ENCODE measurements at regions not wholly inside any gene's neighbourhood (a gene's known extent, or its start where the extent isn't known, plus 50 kb on each side); places are given as distances from the start of the nearest gene placed in this dataset.

DNA sequence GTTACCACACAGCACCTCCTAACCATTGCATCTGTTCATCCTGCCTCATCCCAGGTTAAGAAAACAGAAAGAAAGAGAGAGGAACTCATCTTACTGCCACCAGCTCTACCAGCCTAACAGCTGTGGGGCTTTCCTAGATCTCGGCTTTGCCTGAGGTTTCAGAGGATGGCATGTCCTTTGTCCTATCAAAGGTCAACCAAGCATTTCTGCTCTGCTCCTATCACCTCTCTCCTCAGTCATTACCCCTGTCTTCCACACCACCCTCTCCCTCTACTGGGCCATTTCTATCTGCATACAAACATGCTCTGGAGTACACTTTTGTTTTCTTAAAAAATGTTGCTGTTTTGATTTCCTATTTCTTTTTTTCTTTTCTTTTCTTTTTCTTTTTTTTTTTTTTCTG, 393.3 kb downstream of the IRS2 start:
- DNase-seq, result no peak

- DNase-seq, result no peak
These were observed 396.0 kb downstream of the IRS2 start for GRCh38 chr13:109390391-109390790.

- DNase-seq, result no peak
These were observed 396.5 kb downstream of the IRS2 start for GRCh38 chr13:109389892-109390345.

DNA sequence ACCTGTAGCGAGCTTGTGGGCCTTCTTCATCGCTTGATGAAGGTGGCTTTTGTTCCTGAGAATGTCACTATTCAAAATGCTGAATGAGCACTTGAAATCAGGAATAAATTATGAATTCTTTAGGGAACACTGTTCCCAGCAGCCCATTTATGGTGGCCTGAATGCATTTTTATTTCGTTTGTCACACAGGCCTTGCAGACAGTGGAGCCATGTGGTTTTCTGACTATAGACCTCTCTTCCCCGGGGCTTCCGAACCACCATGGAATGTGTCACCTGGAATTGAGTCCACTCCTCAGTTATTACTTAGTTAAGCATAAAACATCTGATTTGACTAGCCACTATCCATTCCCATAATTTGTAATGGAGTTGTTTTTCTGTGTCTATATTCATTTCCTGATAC, 396.9 kb downstream of the IRS2 start:
- no peak for DNase-seq

GRCh38 chr13:109387471-109387870, 398.9 kb downstream of the IRS2 start:
- DNase-seq, result no peak

DNA sequence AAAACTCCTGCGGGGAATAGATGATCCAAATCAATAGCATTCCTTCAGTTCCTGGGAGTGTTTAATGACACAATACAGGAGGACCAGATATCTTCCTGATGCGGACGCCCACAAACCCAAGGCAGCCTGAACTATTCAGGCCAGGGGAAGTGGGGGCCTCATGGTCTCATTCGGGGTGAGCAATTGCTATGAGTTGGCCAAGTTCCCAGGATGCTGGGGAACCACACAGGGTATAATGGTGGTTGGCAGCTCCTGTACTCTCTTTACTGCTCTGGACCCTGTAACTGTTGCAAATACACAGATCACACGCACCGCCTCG, 401.2 kb downstream of the IRS2 start:
- no peak for DNase-seq

GRCh38 chr13:109384491-109385241, 401.7 kb downstream of the IRS2 start:
- no peak for DNase-seq

DNA sequence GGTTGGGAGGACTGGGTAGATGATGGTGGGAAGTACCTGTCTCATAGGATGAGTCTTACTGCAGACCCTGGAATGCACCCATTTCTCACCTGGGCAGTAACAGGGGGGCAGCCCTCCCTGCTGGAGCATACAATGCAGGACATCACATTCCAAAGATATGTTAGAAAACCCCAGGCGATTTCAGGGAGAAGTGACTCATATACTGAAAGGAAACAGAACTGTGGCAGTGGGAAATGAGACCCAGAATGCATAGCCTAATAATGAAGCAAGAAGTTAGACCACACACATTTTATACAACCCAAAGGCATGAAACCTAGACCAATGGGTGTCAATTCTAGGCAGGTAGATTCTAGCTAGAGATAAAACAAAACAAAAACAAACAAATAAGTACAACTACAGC, 402.7 kb downstream of the IRS2 start:
- no peak for DNase-seq

DNA sequence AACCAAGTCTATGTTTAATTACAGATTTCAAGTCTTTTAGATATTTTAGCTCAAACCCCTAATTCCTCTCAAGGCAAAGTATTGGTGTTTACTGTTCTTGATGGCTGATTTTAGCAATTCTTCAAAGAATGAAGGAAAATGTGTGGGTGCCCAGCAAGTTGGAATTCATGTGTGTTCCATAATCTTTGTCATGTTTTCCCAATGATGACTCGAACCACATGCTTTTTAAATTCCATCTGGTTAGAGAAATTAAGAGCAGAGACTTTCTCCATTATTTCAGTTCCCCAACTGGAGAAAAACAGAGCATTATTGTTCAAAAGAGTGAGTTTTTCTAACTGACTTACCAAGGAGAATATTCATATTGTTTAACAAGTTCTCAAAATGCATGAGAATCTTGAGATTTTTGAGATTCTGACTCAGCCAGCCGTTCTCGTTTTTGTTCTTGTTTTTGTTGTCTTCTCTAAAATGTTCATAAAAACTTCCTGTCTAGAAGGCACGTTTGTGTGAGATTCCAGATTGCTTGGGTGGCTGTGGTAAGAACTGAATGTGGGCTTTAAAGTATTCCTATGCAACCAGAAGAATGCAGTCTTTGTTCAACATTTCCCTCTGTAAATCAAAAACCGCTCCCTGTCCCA, 404.7 kb downstream of the IRS2 start:
- DNase-seq, result no peak

- DNase-seq, result no peak
These were observed 405.9 kb downstream of the IRS2 start for GRCh38 chr13:109380457-109380856.

- no peak for DNase-seq
These were observed 406.5 kb downstream of the IRS2 start for GRCh38 chr13:109379930-109380329.

DNA sequence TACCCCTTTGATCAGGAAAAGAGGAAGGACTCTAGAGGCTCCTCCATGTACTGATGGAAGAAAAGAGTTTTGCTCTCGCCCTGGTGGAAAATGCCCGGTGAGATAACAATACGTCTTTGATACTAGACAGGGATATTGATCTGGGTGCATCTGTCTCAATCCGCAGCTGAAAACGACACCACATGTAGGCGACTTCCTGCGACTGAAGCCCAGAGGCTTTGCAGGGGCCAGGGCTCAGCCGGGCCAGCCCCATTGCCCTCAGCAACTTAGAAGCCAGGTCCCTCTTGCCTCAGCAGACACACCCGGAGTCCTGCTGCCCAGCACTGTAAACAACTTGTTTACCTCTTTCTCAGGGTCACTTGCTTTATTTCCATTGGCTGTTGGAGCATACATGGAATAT, 409.4 kb downstream of the IRS2 start:
- no peak for DNase-seq

DNA sequence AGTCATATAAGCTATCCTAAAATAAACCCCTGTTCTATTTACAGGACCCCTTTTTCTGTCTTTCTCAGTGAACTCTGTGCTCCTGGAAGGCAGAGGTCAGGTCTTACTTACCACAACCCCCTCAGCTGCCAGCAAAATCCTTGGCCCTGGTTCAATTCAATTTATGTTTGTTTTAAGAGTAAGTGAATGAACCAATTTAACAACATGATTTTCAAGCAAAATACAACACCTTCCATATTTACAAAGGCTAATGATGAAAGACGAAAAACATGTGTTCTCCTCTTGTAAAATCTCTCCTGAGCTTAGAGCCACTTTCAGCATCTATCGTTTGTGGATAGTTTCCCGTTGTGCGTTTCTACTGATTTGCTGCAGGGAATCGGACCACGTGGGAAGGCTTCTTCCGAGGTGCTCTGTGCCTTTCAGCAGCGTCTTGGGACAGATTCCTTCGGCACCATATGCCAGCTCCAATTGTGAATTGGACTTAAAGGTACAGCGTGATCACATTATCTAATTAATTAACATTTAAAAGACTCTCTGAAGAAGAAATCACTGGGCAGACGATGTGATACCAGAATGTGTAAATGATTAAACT, 411.7 kb downstream of the IRS2 start:
- DNase-seq, result no peak

DNA sequence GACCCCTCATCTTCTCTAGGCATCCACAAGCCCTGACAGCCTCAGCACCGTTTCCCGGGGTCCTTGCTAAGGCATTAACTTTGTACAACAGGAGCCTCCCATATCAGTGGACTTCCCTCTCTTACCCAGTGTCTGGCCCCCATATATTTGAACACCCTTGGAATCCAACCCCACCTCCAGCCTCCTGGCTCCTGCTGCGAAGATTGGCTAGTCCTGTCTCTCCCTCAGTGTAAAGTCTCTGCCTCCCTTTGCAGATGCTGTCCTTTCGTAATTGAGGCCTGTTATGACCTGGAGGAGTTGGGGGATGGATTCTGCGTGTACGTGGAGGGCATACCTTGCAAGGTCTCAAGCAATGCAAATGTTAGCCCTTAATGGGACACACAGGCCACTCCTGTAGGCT, 413.7 kb downstream of the IRS2 start:
- no peak for DNase-seq

DNA sequence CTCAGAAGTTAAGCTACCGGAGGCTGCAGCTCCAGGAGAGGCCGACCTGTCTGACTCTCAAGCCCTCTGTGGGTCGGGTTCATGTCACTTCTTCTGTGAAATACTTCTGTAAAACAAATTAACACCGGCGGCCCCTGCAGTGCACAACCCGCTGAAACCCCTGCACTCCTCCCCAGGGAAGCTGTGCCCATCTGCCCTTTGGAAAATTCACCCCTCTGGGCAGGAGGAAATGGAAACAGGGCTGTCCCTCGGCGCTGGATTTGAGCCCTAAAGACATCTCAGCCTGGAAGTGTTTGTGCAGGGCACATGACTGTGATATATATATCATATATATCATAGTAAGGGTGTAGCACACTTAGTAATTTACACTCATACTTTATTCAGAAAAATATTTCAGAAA, 415.3 kb downstream of the IRS2 start:
- no peak for DNase-seq

DNA sequence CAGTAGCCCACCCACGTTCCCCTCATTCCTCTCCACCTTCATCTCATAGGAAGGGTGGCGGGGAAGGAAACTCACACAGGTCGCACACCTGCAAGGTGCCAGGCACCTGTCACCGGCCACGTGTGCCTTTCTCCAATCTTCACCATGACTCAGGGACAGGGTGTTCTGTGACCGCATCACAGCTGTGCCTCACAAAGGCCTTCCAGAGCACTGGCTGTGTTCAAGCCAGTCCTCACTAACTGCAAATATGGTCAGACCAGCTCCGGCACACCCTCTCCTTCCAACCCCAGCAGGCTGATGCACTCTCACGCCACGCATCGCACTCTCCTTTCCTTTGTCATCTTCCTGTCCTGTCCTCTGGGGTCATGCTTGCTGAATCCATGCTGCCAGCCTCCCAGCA, 415.9 kb downstream of the IRS2 start:
- DNase-seq, result no peak

DNA sequence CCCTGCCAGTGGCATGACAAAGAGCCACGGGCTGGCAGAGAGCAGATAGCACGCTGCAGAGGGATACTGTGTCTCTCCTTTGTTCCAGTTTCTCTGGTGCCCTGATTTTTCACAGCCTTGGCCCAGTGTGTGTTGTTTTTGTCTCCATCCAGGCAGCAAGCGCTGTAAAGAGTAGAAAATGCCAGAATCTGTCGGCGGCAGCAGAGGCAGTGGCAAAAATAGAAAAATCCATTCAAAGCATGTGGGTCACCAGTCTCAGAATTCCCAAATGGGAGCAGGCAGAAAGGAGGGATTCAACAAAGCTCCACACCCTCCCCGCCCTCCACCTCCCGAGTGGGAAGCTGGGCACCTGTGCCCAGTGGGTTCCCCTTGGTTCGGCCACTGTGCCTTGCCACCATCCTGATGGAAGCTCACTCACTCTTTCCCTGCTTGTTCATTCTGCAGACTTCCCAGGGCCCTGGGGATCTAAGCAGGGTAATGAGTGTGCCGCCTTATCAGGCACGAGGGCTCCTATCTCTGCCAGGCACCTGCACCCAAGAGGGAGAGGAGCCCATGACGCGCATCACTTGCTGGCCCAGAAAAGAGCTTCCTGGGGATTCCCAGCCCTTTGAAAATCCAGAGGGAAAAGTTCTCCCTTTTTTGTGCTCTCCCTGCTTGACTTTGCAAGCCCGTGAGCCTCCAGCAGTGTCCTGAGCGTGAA, 416.9 kb downstream of the IRS2 start:
- no peak for DNase-seq

DNA sequence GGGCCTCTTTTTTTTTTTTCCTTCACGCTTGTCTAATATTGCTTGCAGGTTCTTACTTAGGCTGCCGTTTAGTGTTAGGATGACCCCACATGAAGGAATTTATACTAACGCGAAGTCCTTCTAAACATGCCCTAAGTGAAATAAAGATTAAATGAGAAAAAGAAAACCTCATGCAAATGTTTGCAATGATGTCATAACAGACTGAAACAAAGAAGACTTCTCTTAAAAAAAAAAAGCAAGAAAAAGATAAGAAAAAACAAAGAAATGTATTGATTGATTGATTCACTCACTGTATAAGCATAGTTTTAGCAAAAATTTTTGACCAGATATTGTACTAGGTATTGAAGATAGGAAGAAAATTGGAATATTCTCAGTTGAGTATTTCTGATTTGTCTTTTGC, 418.2 kb downstream of the IRS2 start:
- no peak for DNase-seq

DNA sequence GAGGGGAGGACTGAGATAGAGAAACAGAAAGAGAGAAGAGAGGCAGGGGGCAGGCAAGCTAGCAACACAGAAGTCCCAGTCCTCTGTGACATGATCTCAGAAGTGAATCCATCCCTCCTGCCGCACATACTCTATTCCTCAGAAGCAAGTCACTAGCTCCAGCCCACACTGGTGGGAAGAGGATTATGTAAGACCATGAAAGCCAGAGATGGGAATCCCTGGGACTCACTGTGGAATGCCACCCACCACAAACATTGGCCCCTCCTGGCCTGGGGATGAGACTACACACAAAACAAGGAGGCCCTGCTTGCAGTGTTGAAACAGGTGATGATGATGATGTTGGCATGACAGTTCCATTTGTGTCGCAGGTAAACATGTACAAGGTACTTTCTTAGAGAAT, 419.9 kb downstream of the IRS2 start:
- no peak for DNase-seq

GRCh38 chr13:109363431-109363830, 423.0 kb downstream of the IRS2 start:
- no peak for DNase-seq

DNA sequence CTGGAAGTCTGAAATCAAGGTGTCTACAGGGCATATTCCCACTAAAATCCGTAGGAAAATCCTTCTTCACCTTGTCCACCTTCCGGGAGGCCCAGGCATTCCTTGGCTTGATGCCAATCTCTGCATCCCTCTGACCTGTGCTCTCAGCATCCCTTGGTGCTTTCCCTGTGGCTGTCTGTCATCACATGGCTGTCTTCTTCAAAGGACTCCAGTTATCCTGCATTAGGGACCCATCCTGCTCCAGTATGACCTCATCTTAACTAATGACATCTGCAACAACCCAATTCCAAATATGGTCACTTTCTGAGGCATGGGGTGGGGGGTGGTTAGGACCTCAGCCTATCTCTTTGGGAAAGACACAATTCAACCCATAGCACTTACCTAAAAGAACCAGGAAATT, 423.8 kb downstream of the IRS2 start:
- no peak for DNase-seq

DNA sequence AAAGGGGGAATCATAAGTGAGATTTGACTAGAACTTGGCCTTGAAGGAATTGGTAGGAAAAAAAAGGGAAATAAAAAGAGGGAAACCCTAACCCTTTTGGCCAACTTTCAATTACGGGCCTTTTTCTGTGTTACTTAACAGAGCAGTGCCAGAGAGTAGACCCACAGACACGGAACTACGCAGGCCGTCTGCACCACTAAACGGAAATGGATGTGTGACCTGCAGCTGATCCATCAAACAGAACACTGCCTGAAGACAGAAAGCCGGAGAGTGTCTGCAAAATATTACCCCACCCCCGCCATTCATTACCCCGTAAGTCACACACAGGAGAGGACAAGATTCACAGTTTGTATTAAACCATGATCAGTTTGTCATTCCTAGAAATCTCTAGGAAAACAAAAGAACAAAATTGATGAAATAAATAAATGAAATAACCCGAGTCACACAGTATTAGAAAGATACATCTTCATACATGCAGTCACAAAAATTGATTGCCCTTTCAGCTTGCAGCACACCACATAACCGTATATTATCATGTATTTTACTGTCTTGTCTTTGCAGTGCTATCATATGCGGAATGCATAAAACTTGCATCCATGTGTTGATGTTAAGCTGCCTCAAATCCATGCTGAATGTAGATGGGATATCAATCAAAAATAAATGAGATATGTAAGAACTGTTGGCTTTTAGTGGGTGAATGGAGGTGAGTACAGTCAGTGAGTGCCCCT, 424.7 kb downstream of the IRS2 start:
- DNase-seq, result no peak

- no peak for DNase-seq
These were observed 428.5 kb downstream of the IRS2 start for GRCh38 chr13:109357751-109358471.

Data from activated CD4-positive, alpha-beta T cell treated with anti-CD3 and anti-CD28 coated beads, Interleukin-2, amount 50 U/mL, for 1 hour (primary cell).